Dedifferentiated amniotic fluid mesenchymal stem cell (primary cell): ENCODE measurements at regions not wholly inside any gene's neighbourhood (a gene's known extent, or its start where the extent isn't known, plus 50 kb on each side); places are given as distances from the start of the nearest gene placed in this dataset.

Experiments used
- DNase-seq: peaks from one replicate; pipeline ENCODE4 v3.0.0-alpha.2; 2016; ENCODE audit errors: extremely low spot score

DNA sequence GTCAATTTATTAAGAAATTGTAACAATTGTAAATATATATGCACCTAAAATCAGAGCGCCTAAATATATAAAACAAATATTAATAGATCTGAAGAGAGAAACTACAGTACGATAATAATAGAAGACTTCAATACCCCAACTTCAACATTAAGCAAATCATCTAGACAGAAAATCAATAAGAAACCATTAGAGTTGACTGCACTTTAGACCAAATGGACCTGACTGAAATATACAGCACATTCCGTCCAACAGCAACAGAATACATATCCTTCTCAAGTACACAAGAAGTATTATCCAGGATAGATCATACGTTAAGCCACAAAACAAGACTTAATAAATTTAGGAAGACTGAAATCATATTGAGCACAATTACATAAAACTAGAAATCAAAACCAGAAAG is 208.7 kb downstream of the MED10 start:
- no peak for DNase-seq

DNA sequence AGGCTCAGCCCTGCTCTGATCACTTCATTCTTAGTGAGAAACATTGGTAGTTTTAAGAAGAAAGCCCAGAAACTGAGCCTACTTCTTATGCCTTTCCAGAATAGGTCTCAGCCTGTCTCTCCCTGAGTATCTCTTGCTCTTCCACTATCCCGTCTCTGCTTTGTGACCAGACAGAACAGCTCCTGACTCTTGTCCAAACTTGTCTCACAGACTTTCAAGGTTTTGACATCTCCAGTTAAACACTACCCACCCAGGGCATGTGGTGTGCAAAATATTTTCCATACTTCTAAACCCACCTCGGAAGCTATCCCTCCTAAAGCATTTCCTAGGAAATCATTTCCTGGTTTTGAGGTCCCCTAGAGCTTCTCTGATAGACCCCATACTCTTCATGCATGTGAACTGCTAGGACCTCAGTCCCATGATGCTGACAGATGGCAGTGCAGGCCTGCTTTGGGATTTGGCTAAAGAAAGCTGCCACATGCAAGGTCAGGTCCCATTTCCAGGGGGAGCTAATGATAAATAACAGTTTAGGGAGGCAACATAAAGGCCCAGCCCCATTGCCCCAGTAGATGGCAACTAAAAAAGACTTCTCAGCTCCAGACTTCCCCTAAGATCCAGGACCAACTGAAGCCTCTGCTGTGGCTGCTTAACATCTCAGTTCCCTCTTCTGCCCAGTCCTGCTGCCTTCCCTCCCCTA is 211.5 kb downstream of the MED10 start:
- no peak for DNase-seq

GRCh38 chr5:6163913-6164312 is 214.4 kb downstream of the MED10 start:
- DNase-seq, result no peak

DNA sequence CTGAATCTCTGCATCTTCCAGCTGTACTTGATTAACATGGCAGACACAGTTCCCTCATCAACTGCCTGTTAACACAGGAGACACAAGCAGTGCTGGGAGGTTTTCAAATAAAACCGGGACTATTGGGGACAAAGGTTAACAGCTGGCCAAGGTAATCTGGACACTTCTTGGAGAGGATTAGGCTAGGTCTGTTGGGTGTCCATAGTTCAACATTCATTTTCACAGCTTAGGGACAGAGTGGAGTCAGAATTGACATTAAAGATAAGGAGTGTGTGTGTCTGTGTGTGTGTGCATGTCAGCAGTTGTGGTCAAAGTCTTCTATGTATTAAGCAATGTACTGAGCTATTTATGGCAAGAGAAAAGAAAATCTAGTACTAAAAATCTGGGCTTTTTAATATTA is 216.2 kb downstream of the MED10 start:
- DNase-seq, result no peak

- no peak for DNase-seq
These were observed 217.1 kb downstream of the MED10 start for GRCh38 chr5:6161257-6161656.

DNA sequence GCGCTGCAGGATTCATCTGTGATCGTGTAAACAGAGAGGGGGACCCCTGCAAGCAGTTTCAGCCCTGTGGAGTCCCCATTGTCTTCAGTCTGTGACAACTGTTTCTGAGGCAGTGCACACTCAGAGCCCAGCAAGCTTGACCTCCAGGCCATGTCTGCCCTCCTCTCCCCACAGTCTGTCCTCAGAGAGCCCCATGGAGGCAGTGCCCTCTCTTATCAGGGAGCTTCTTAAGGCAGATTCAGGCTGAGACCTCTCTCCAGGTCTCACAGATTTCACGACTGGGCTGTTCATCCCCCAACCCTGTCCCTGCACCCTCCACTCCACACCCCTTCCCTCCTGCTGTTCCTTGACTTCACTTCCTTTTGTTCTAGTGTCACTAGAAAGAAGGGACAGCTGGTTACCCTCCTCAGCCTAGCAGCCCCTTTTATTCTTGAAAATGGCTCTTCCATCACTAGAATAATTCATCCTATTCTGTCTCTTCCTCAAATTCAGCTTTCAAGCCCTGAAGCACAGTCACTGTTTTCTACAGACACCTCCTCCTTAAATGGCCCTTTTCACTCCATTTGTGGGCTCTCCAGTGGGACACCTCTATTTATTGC is 218.4 kb downstream of the MED10 start:
- DNase-seq, result no peak

GRCh38 chr5:6158974-6159831 is 219.1 kb downstream of the MED10 start:
- no peak for DNase-seq

- no peak for DNase-seq
These were observed 224.1 kb downstream of the MED10 start for GRCh38 chr5:6154216-6154615.

- DNase-seq, result no peak
These were observed 232.1 kb downstream of the MED10 start for GRCh38 chr5:6146271-6146670.

GRCh38 chr5:6145616-6146237 is 232.6 kb downstream of the MED10 start:
- DNase-seq, result no peak

DNA sequence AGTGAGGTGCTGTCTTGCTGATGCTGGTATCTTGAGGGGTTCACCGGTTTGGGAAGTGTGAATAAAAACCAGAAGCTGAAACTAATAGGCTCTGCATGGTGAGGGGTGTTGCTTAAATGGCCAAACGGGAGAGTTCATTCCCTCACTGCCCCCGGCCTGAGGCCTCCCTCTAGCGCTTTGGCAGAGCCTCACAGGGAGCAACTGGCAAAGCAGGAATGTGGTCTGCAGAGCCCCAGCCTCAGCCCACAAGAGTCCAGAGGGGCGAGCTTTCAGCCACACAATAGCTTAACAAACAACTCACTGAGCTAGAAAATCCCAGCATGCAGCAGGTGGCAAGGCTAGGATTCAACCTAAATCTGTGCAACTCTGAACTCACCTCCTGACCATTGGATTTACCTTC is 234.8 kb downstream of the MED10 start:
- DNase-seq, result no peak

GRCh38 chr5:6142353-6142752 is 236.0 kb downstream of the MED10 start:
- DNase-seq, result no peak

- no peak for DNase-seq
These were observed 238.1 kb downstream of the MED10 start for GRCh38 chr5:6140219-6140618.

DNA sequence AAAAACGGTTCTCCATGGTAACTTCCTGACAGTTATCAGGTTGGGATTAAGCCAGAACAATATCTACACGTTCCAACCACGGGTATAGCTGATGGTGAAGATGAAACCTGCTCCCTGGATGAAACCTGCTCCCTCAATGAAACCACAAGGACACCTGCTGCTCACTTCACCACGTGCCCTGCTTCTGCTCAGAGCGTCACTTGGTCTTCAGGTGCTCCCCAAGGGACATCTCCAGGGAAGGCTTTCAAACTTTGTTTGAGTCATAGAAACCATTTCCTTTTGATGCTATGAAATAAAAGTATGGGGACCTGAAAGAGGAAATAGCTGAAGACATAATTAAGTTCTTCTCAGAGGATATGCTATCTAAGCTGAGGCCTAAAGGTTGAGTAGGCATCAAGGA is 242.4 kb downstream of the MED10 start:
- DNase-seq, result no peak

DNA sequence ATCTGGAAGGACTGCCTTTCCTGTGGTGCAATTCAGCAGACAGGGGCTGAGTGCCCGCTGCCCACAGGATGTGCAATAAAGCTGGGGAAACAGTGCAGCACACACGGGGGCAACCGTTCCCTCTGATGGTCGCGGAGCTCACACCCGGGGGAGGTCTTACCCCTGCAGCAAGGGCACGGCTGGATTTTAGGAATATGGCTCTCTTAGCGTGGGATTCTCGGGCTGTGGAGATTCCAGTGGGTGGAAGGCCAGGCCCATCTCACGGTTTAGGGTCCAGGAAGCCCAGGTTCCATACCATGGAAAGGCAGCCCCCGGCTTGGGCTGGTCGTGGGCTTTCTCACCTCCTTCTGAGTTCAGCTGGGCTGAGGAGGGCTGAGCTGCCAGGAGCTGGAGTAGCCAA is 244.1 kb downstream of the MED10 start:
- DNase-seq, result no peak

DNA sequence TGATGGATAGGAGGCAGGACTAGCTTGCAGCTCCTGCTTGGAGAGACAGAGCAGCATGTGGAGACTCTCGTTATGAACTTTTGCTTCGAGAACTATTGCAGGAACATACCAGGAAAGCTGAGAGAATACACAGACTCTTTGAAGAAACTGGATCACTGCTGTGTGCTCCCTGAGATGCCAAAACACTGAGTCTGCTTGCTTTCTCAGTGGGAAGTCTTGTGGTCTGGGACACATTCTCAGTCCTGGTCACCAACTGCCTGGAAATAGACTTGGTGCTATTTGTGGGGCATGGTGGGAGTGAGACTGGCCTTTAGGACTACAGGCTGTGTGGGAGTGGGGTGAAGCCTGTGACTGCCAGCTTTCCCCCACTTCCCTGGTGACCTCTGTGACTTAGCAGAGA is 252.6 kb downstream of the MED10 start:
- no peak for DNase-seq

- DNase-seq, result no peak
These were observed 259.7 kb downstream of the MED10 start for GRCh38 chr5:6118691-6119090.

GRCh38 chr5:6117212-6117611 is 261.1 kb downstream of the MED10 start:
- DNase-seq, result no peak

DNA sequence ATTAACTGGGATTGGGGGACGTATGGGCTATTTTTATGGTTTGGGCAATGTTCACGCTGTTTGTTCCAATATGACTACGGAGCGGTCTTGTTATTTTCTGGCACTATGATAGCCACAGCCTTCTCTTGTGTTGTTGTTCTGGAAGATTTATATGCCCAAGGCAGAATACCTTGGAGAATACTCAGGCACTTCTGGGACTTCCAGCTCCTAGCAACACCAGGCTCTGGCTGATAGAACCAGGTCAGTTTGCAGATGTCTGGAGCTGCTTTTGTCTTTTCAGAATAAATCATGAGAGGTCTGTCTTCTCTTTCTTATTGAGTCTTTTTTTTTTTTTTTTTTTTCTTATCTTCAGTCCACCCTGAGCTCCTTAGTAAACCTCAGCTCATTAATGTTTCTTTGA is 262.5 kb downstream of the MED10 start:
- no peak for DNase-seq

DNA sequence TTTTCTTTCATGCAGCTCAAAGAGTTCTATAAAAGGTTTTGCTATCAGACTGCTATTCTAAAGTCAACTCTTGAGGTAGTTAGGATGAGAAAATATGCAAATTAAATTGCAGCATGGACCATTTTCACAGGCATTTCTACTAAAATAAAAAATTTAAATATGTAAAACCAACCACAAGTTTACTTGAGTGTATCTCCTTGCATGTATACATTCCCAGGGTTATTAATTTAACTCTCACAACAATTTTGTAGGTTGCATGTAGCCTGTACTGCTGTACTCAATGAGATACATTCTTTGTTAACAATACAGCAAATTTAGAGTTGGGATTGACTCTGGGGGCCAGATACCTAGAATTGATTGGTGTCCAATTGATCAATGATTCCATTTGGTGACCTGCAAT is 265.8 kb downstream of the MED10 start:
- DNase-seq, result no peak

- DNase-seq, result no peak
These were observed 266.2 kb downstream of the MED10 start for GRCh38 chr5:6112125-6112524.

GRCh38 chr5:6111131-6111530 is 267.2 kb downstream of the MED10 start:
- no peak for DNase-seq
